D721Med (cell line): ENCODE measurements at regions not wholly inside any gene's neighbourhood (a gene's known extent, or its start where the extent isn't known, plus 50 kb on each side); places are given as distances from the start of the nearest gene placed in this dataset.

Source experiments
- DNase-seq: peaks from one replicate; pipeline ENCODE4 v3.0.0; 2011; ENCODE audit warnings: low spot score; ENCODE audit not compliant: insufficient read length
- FAIRE-seq: peaks from 2 replicates; lab custom pipeline; 2011; peaks lifted over from hg19 to GRCh38; lab: Jason Lieb, UNC
- TF ChIP-seq, protein P1 (sequence below): IDR thresholded peaks from 2 replicates; pipeline ENCODE4 v1.5.1; 2012; ENCODE audit warnings: mild to moderate bottlenecking, control low read depth; ENCODE audit not compliant: insufficient read depth; ENCODE audit errors: missing control alignments

DNA sequence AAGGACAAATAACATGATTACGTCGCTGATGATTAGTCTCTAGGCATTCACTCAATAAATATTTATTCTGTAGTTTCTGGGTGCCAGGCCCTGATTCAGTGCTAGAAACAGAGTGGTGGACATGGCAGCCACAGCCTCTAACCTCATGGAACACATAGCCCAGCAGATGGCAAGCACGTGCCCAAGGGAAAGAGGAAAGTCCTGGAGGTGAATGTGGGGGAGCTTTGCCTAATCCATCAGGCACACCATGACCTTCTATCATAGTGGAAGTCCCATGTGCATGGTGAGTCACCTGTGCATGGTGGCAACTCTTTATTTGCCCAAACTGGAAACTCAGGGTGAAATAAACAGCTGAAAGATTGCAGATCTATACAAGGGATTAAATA is 143.0 kb upstream of the TNFAIP3 start:
- FAIRE-seq (no peak), DNase-seq (no peak)
- TF ChIP-seq, protein P1, sequence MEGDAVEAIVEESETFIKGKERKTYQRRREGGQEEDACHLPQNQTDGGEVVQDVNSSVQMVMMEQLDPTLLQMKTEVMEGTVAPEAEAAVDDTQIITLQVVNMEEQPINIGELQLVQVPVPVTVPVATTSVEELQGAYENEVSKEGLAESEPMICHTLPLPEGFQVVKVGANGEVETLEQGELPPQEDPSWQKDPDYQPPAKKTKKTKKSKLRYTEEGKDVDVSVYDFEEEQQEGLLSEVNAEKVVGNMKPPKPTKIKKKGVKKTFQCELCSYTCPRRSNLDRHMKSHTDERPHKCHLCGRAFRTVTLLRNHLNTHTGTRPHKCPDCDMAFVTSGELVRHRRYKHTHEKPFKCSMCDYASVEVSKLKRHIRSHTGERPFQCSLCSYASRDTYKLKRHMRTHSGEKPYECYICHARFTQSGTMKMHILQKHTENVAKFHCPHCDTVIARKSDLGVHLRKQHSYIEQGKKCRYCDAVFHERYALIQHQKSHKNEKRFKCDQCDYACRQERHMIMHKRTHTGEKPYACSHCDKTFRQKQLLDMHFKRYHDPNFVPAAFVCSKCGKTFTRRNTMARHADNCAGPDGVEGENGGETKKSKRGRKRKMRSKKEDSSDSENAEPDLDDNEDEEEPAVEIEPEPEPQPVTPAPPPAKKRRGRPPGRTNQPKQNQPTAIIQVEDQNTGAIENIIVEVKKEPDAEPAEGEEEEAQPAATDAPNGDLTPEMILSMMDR, result no peak

DNA sequence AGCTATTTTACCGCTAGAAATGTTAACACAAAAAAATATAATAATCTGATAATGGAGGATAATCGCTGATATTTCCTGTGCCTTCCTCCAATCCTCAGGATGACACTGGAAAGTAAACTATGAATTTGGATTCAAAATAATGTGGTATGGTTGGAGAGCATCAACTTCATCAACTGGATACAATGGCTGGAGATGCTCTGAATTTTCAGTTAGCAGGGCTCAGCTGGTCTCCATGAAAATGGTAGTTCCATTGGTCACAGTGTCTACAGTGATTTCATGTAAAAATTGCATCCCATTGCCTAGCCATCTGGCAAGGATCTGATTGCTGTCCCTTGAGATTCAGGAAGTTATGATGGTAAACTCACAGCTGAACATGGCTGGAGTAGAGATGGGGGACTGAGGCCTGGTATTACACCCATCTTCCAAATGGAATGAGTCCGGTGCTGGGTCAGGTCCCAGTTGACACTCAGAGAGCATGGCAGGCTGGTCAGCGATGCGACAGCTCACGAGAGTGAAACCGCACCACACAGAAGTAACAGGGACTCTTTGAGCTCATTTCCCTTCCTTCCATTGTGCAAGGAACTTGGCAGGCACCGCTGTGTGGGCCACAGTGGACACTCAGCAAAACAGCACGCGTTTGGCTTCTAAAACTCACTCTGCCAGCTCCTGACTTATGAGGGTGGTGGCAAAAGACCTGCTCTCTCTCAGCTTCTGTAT is 142.4 kb upstream of the TNFAIP3 start:
- TF ChIP-seq, protein P1, result no peak
- FAIRE-seq, result no peak
- no peak for DNase-seq

DNA sequence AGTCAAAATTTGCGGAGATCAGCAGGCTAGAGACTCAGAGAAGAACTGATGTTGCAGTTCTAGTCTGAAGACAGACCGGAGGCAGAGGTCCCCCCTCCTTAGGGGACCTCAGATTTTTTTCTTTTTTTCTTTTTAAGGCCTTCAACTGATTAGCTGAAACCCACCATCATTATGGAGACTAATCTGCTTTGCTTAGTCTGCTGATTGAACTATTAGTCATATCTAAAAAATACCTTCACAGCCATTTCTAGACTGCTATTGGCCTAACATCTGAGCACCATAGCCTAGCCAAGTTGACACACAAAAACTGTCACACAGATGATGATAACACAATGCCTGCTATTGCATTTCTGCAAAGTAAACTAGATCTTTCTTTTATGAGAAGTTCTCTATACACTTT is 141.1 kb upstream of the TNFAIP3 start:
- FAIRE-seq (no peak), DNase-seq (no peak)
- TF ChIP-seq, protein P1, result no peak

DNA sequence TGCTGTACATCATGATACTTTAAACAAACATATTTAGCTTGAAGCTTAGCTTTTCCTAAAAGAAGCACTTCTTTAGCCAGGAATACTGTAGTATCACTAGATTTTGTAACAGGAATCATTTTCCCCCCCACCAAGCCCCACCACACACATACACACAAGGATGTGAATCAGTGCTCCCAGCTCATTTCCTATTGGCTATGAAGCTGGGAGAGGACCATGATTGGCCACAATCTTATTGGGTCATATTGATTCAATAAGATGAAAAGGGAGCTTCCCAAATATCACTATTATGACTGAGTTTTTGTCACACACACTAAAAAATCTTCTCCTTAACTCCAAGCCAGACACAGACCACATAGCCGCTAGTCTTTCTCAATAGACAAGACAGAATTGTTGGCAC is 140.5 kb upstream of the TNFAIP3 start:
- FAIRE-seq (no peak), DNase-seq (no peak)
- TF ChIP-seq, protein P1, result no peak

DNA sequence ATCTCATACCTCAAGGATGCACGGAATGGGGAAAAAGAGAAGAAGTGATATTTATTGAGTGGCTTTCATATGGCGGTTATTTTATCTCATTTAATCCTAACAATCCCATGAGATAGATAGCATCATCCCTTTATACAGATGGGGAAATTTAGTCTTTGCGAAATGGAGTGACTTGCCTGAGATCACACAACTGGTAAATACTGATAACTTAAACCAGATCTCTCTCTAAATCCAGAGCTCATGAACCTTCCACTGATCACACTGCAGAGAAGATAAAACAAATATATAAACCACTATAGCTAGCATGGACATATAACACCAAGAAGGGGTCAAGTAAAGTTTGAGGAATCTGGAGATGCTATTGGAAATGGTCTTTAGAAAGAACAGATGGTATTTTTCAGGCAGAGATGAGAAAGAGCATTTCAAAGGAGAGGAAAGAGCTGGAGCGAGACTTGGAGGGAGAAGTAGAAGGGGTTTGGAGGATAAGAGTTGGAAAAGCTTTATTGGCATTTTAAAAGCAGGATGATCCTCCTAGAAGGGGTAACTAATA is 139.8 kb upstream of the TNFAIP3 start:
- DNase-seq, result no peak
- TF ChIP-seq, protein P1, result no peak
- no peak for FAIRE-seq

DNA sequence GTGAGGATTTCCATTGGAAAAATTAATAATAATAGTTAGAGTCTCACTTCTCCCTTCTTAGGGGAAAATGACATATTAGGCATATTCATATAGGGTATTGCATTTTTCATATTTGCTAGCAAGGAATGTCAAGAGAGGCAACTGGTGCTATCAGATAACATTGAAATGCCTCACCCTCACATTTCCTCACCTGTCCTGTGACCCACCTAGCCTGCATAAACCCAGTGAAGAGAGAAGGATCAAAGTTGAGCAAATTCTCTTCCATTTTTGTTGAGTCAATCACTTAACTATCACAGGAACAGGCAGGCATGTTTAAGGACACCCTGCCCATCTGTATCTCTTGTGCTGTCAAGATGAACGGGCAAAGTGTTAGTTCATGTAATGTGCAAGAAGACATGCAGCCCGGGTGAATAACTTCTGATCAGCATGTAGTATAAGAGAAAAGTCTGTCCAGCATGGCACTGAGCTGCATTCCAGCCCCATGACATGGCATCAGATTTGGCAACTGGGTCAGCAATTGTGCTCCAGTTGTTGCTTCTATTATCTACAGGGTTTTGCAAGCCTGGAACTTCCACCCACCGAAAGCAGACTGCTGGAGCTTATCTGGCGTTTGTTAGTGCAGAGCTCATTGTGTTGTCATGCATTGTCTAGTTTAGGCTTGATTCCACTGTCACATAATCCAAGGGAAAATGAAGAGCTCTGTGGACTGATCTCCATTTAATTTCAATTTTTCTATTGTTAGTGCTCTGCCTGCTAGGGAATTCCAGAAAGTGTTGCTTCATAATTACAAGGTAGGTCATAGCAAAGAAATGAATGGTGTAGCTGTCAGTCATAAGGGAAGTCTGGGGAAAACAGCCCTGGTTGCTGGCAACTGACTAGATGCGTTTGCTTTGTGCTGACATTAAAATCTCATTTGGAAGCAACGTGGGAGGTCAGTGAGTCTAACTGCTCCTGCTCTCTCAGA is 138.4 kb upstream of the TNFAIP3 start:
- no peak for FAIRE-seq
- TF ChIP-seq, protein P1, result no peak
- no peak for DNase-seq
